K562 (cell line): ENCODE measurements at regions not wholly inside any gene's neighbourhood (a gene's known extent, or its start where the extent isn't known, plus 50 kb on each side); places are given as distances from the start of the nearest gene placed in this dataset.

ENCODE experiments used
- ATAC-seq: fragments of 200-7000 bp; cut with Tn5 transposase; 3 replicates; pipeline ENCODE4 v1.9.1; 2020; ENCODE audit warnings: moderate library complexity
- BruUV-seq: library from RNA; stranded (reverse); fragments of 400-500 nt; replicated peaks from 2 replicates; lab custom pipeline; 2021; lab: Mats Ljungman, UMichigan
- CTCF ChIA-PET: fragments of 300-600 bp; formaldehyde crosslinking; extraction: SDS; loops from one replicate; lab custom pipeline; 2021; ENCODE audit warnings: low intra/inter-chr PET ratio; lab: Yijun Ruan, JAX
- POLR2A ChIA-PET: fragments of 300-600, 350-650 bp; sonication (Branson Sonifier 250); formaldehyde crosslinking; extraction: SDS; loops from one replicate; lab custom pipeline; 2021; ENCODE audit warnings: antibody characterized with exemption, inconsistent platforms; lab: Yijun Ruan, JAX
- DNase-seq, 4 experiments: peaks; one replicate each; pipeline versions ENCODE4 v3.0.0 to v3.0.0-alpha.2; 2011 to 2018; ENCODE audit warnings: low spot score in 3 of 4, mixed read lengths in 3 of 4; ENCODE audit errors: extremely low read depth in 1 of 4
- FAIRE-seq: peaks from 2 replicates; lab custom pipeline; 2011; peaks lifted over from hg19 to GRCh38; lab: Jason Lieb, UNC
- H2AFZ ChIP-seq: 2 replicates; pipeline ENCODE4 v1.6.0; 2011; ENCODE audit warnings: low read depth, low read length, control low read depth, inconsistent platforms
- H3K27ac ChIP-seq: fragments of 200-600 bp; 3 replicates; pipeline ENCODE4 v1.8.0; 2011; ENCODE audit warnings: low read depth, mild to moderate bottlenecking, control low read depth, inconsistent platforms, low read length, moderate library complexity, mixed read lengths; ENCODE audit errors: extremely low read depth
- H3K27me3 ChIP-seq, 2 experiments: fragments of 300-600 bp in 1 of 2; 2 replicates in 1 of 2; 3 replicates in 1 of 2; pipeline versions ENCODE4 v1.6.0 to v1.8.0; 2011; ENCODE audit warnings: inconsistent platforms in 2 of 2, low read length in 2 of 2, mild to moderate bottlenecking in 1 of 2, mixed read lengths in 1 of 2, moderate library complexity in 1 of 2; ENCODE audit not compliant: control insufficient read depth in 2 of 2, insufficient read depth in 2 of 2
- H3K36me3 ChIP-seq: fragments of 300-600 bp; 3 replicates; pipeline ENCODE4 v1.8.0; 2011; ENCODE audit warnings: mild to moderate bottlenecking, low read length, inconsistent platforms; ENCODE audit not compliant: control insufficient read depth, insufficient read depth
- H3K4me1 ChIP-seq, 2 experiments: fragments of 200-600 bp in 1 of 2; replicated peaks in 1 of 2; 2 replicates in 1 of 2; 3 replicates in 1 of 2; pipeline versions ENCODE4 v1.5.1 to v1.8.0; 2011; ENCODE audit warnings: inconsistent platforms in 2 of 2, low read length in 2 of 2, mild to moderate bottlenecking in 1 of 2, mixed read lengths in 1 of 2, moderate library complexity in 1 of 2; ENCODE audit not compliant: control insufficient read depth in 2 of 2, insufficient read depth in 2 of 2
- H3K4me2 ChIP-seq: 2 replicates; pipeline ENCODE4 v1.6.1; 2011; ENCODE audit warnings: low read length, control low read depth, inconsistent platforms, mixed read lengths; ENCODE audit not compliant: insufficient read depth
- H3K4me3 ChIP-seq: fragments of 200-600 bp; sonication (generic), shearing (Covaris generic); 2 replicates; pipeline ENCODE4 v1.5.1; 2016; ENCODE audit warnings: control low read depth, inconsistent platforms
- H3K79me2 ChIP-seq: fragments of 200-600 bp; 3 replicates; pipeline ENCODE4 v1.8.0; 2011; ENCODE audit warnings: low read length, inconsistent platforms; ENCODE audit not compliant: control insufficient read depth, insufficient read depth
- H3K9ac ChIP-seq, 2 experiments: 2 replicates each; pipeline versions ENCODE4 v1.6.0 to v1.6.1; 2011; ENCODE audit warnings: low read depth in 2 of 2, low read length in 2 of 2, control low read depth in 1 of 2, inconsistent platforms in 1 of 2, mild to moderate bottlenecking in 1 of 2, mixed read lengths in 1 of 2; ENCODE audit not compliant: insufficient read depth in 1 of 2
- H3K9me1 ChIP-seq: one replicate; pipeline ENCODE4 v1.6.0; 2011; ENCODE audit warnings: inconsistent platforms, mild to moderate bottlenecking, low read length, moderate library complexity; ENCODE audit not compliant: control insufficient read depth, insufficient read depth
- H3K9me3 ChIP-seq: replicated peaks from 2 replicates; pipeline ENCODE4 v1.5.1; 2011; ENCODE audit warnings: low read depth, low read length, inconsistent platforms; ENCODE audit not compliant: control insufficient read depth, insufficient read depth
- H4K20me1 ChIP-seq: replicated peaks from 2 replicates; pipeline ENCODE4 v1.6.1; 2011; ENCODE audit warnings: low read length, inconsistent platforms, mixed read lengths; ENCODE audit not compliant: control insufficient read depth, insufficient read depth
- ARID1B ChIP-seq: fragments of 450-650 bp; IDR thresholded peaks from 2 replicates; pipeline ENCODE4 v1.6.1; 2016; ENCODE audit warnings: antibody characterized with exemption, mild to moderate bottlenecking, inconsistent platforms
- BRF2 ChIP-seq: IDR thresholded peaks from 3 replicates; pipeline ENCODE4 v1.6.1; 2011; ENCODE audit warnings: borderline replicate concordance, mild to moderate bottlenecking; ENCODE audit not compliant: insufficient read length, insufficient read depth
- HMGXB4 ChIP-seq: sonication (generic); formaldehyde crosslinking; IDR thresholded peaks from 2 replicates; pipeline ENCODE4 v1.8.1; 2023; ENCODE audit warnings: mild to moderate bottlenecking, missing genetic modification reagents
- MXD1 ChIP-seq: fragments of 250-450 bp; sonication (Bioruptor Pico); IDR thresholded peaks from 2 replicates; pipeline ENCODE4 v1.8.0; 2021; ENCODE audit warnings: borderline replicate concordance, mild to moderate bottlenecking, moderate library complexity; ENCODE audit not compliant: poor library complexity, severe bottlenecking
- NR2C2 ChIP-seq, 2 experiments: fragments of 200-800 bp in 1 of 2; sonication (Bioruptor generic) in 1 of 2; sonication (generic) in 1 of 2; formaldehyde crosslinking in 1 of 2; IDR thresholded peaks; 2 replicates each; pipeline versions ENCODE4 v1.6.1 to v1.8.0; 2016 to 2022; ENCODE audit warnings: mild to moderate bottlenecking in 1 of 2, missing compliant biosample characterization in 1 of 2, missing genetic modification characterization in 1 of 2, missing genetic modification reagents in 1 of 2
- RBM34 ChIP-seq: fragments of 200-400 bp; formaldehyde crosslinking; IDR thresholded peaks from 2 replicates; pipeline ENCODE4 v1.6.1; 2018; ENCODE audit warnings: low read length, borderline replicate concordance; ENCODE audit not compliant: insufficient read depth
- TAF7 ChIP-seq: fragments of 450-650 bp; IDR thresholded peaks from 2 replicates; pipeline ENCODE4 v1.6.1; 2016; ENCODE audit warnings: missing genetic modification characterization, missing compliant biosample characterization
- ZNF184 ChIP-seq: sonication (generic); formaldehyde crosslinking; IDR thresholded peaks from 2 replicates; pipeline ENCODE4 v1.5.0; 2020; ENCODE audit warnings: missing genetic modification reagents
- ZNF212 ChIP-seq: fragments of 450-650 bp; formaldehyde crosslinking; IDR thresholded peaks from 2 replicates; pipeline ENCODE4 v1.4.0; 2020; ENCODE audit warnings: mild to moderate bottlenecking
- ZNF445 ChIP-seq: fragments of 250-450 bp; sonication (Bioruptor Pico); IDR thresholded peaks from 2 replicates; pipeline ENCODE4 v1.4.0; 2020; ENCODE audit warnings: low read depth, mild to moderate bottlenecking, moderate library complexity
- ZNF707 ChIP-seq: fragments of 250-450 bp; sonication (Bioruptor Pico); conservative IDR thresholded peaks from 2 replicates; pipeline ENCODE4 v1.8.0; 2022; ENCODE audit warnings: inconsistent platforms, mild to moderate bottlenecking, moderate library complexity
- WGBS: fragments of 100-300 bp; shearing (Covaris generic); methylation state at CpG from one replicate; pipeline ENCODE4 v1.1.6; 2016; ENCODE audit warnings: low coverage, mixed read lengths; ENCODE audit not compliant: insufficient coverage; ENCODE audit errors: missing lambda C conversion rate; 5-methylcytosine and 5-hydroxymethylcytosine counted together
- in situ Hi-C: fragments of 300-500 bp; cut with MboI; formaldehyde crosslinking; loops from 4 replicates; pipeline ENCODE4 v1.15.0; 2018; ENCODE audit warnings: inconsistent platforms, mixed read lengths
- intact Hi-C: fragments of 100-400 bp; cut with micrococcal nuclease; formaldehyde crosslinking; loops from 2 replicates; pipeline ENCODE4 v1.14.2; 2022

DNA sequence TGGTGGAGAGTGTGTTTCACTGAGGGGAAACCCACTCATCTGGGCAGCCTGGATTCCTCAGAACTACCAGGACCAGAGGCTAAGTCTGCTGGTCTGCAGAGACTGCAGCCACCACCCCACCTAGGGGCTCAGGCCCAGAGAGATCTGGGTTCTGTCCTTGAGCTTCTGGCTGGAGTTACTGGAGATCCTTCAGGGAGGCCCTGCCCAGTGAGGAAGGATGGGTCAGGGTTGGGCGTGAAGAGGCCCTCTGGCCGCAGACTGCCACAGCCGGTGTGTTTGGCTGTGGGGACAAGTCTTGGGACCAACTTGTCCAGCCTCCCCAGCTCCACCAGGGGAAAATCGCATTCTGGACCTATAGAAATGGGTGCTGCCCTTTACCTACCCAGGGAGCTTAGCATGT lies 235.3 kb upstream of the CBLB start:
- Histone ChIP-seq H3K9ac (no peak overlapping the region), H3K79me2 (no peaks in the 10 kb centered on the region), H4K20me1 (no peaks in the 10 kb centered on the region), H3K27ac (no peak overlapping the region), H3K9me1 (no peaks in the 10 kb centered on the region), H3K4me2 (no peak overlapping the region), H3K36me3 (no peaks in the 10 kb centered on the region), H3K4me1 (no peaks in the 10 kb centered on the region; a peak in 1 of 5 replicates)
- ATAC-seq (no peak), DNase-seq (no peak)
- ChIA-PET POLR2A (no interaction called here), CTCF (no interaction called here)
- intact Hi-C loops, result no loop called here
- WGBS, result 60% methylated on average over 2 of the region's 4 CpGs
- TF ChIP-seq ZNF445 (CRISPR knock-in tag) (no peak), TAF7 (tag) (no peak), ZNF707 (CRISPR knock-in tag) (no peak)
- TF ChIP-seq, all 486 proteins: peak for 0
- Histone ChIP-seq H2AFZ (no peak overlapping the region), H3K27me3 (no peaks in the 10 kb centered on the region), H3K4me3 (no peak overlapping the region), H3K9me3 (no peaks in the 10 kb centered on the region)
- in situ Hi-C loops, result no loop called here
- FAIRE-seq, result no peak
- BruUV-seq, result no TSS peak

- H4K20me1 ChIP-seq, result no peaks in the 10 kb centered on the region
- no TSS peak for BruUV-seq
- ATAC-seq, result no peak
- in situ Hi-C loops, result no loop called here
- no peaks in the 10 kb centered on the region for H3K36me3 ChIP-seq
- CTCF ChIA-PET, result no interaction called here
- intact Hi-C loops, result no loop called here
- H3K4me2 ChIP-seq, result no peak overlapping the region
- WGBS, result 42% methylated on average over 2 of the region's 2 CpGs
- no peak overlapping the region for H3K27ac ChIP-seq
- DNase-seq, result no peak
- H3K4me1 ChIP-seq, result no peaks in the 10 kb centered on the region; a peak in 1 of 5 replicates
- H3K9me1 ChIP-seq, result no peaks in the 10 kb centered on the region
- FAIRE-seq, result no peak
- no peaks in the 10 kb centered on the region; the same call in 1 of the 2 replicates for H3K9me3 ChIP-seq
- H2AFZ ChIP-seq, result no peak overlapping the region
- H3K4me3 ChIP-seq, result no peak overlapping the region
- no peak overlapping the region for H3K9ac ChIP-seq
- POLR2A ChIA-PET, result no interaction called here
- H3K79me2 ChIP-seq, result no peaks in the 10 kb centered on the region
- no peaks in the 10 kb centered on the region for H3K27me3 ChIP-seq
- no peak for TF ChIP-seq BRF2
- no peak for TF ChIP-seq MXD1 (CRISPR knock-in tag)
- no peak for TF ChIP-seq ZNF184
- no peak for TF ChIP-seq ZNF212 (CRISPR knock-in tag)
- no peak for TF ChIP-seq HMGXB4 (CRISPR knock-in tag)
- no peak for TF ChIP-seq ARID1B
- no peak for TF ChIP-seq ZNF707 (CRISPR knock-in tag)
- no peak for TF ChIP-seq NR2C2 (CRISPR knock-in tag; IDR thresholded peaks at IDR 0.05)
- TF ChIP-seq NR2C2 (tag; IDR thresholded peaks at IDR 0.05), result no peak
- no peak for TF ChIP-seq RBM34
These were observed 240.1 kb upstream of the CBLB start for GRCh38 chr3:106108925-106109324.
